ENCODE measurements at regions not wholly inside any gene's neighbourhood (a gene's known extent, or its start where the extent isn't known, plus 50 kb on each side); places are given as distances from the start of the nearest gene placed in this dataset.

GRCh38 chr7:24172856-24173255 lies 111.1 kb upstream of the NPY start:
- no peak for DNase-seq (ENCODE audit: low read depth, low spot score)
- Histone ChIP-seq H3K9me1 (ENCODE audit: control insufficient read depth, extremely low read depth, insufficient read depth, low read length) (no peaks in the 10 kb centered on the region), H4K20me1 (ENCODE audit: control insufficient read depth, extremely low read depth, insufficient read depth, low read length) (no peaks in the 10 kb centered on the region), H3K4me2 (ENCODE audit: control insufficient read depth, extremely low read depth, insufficient read depth, low read depth, low read length) (no peak overlapping the region), H3K9me3 (ENCODE audit: control insufficient read depth, low read depth, low read length) (no peaks in the 10 kb centered on the region), H3K9ac (ENCODE audit: control insufficient read depth, extremely low read depth, insufficient read depth, low read length) (no peak overlapping the region), H3K36me3 (ENCODE audit: control insufficient read depth in 2 of 2, extremely low read depth in 1 of 2, insufficient read depth in 2 of 2, low read length in 2 of 2) (no peaks in the 10 kb centered on the region), H3K4me1 (ENCODE audit: control insufficient read depth, extremely low read depth, insufficient read depth, low read length) (no peaks in the 10 kb centered on the region), H3K27ac (ENCODE audit: control insufficient read depth, insufficient read depth, low read length) (no peak overlapping the region), H2AFZ (ENCODE audit: control insufficient read depth, low read length) (no peak overlapping the region), H3K79me2 (ENCODE audit: control insufficient read depth, insufficient read depth, low read length) (no peaks in the 10 kb centered on the region), H3K4me3 (ENCODE audit: control insufficient read depth in 2 of 3, extremely low read depth in 1 of 3, insufficient read depth in 2 of 3, low read depth in 1 of 3, low read length in 3 of 3) (no peak overlapping the region), H3K27me3 (ENCODE audit: control insufficient read depth, extremely low read depth, insufficient read depth, low read length) (no peaks in the 10 kb centered on the region)
- TF ChIP-seq CTCF (optimal IDR thresholded peaks at IDR 0.05 in 1 of 3, IDR thresholded peaks at IDR 0.05 in 1 of 3, conservative IDR thresholded peaks at IDR 0.05 in 1 of 3; ENCODE audit: extremely low read depth in 1 of 3, insufficient read depth in 2 of 3, low read length in 3 of 3) (no peak), EZH2 (IDR thresholded peaks at IDR 0.05; ENCODE audit: low read length) (no peak)
- dilution Hi-C loops (cut with MboI; ENCODE audit: extremely low pct_ligation_motif_present, low sequenced_read_pairs): no loop called here
- FAIRE-seq: no peak

- dilution Hi-C loops (cut with MboI; ENCODE audit: extremely low pct_ligation_motif_present, low sequenced_read_pairs): no loop called here
- H3K9ac ChIP-seq (ENCODE audit: control insufficient read depth, extremely low read depth, insufficient read depth, low read length): no peak overlapping the region
- no peak overlapping the region for H3K4me2 ChIP-seq (ENCODE audit: control insufficient read depth, extremely low read depth, insufficient read depth, low read depth, low read length)
Measured at GRCh38 chr7:24175603-24176002, 108.4 kb upstream of the NPY start.

More at GRCh38 chr7:24175603-24176002, 108.4 kb upstream of the NPY start:
- no peaks in the 10 kb centered on the region for H3K27me3 ChIP-seq (ENCODE audit: control insufficient read depth, extremely low read depth, insufficient read depth, low read length)
- no peak for FAIRE-seq
- no peak overlapping the region for H3K27ac ChIP-seq (ENCODE audit: control insufficient read depth, insufficient read depth, low read length)
- H3K4me3 ChIP-seq (ENCODE audit: control insufficient read depth in 2 of 3, extremely low read depth in 1 of 3, insufficient read depth in 2 of 3, low read depth in 1 of 3, low read length in 3 of 3): no peak overlapping the region
- TF ChIP-seq EZH2 (IDR thresholded peaks at IDR 0.05; ENCODE audit: low read length) (no peak), CTCF (optimal IDR thresholded peaks at IDR 0.05 in 1 of 3, IDR thresholded peaks at IDR 0.05 in 1 of 3, conservative IDR thresholded peaks at IDR 0.05 in 1 of 3; ENCODE audit: extremely low read depth in 1 of 3, insufficient read depth in 2 of 3, low read length in 3 of 3) (no peak)
- no peaks in the 10 kb centered on the region for H4K20me1 ChIP-seq (ENCODE audit: control insufficient read depth, extremely low read depth, insufficient read depth, low read length)
- no peak for DNase-seq (ENCODE audit: low read depth, low spot score)
- no peaks in the 10 kb centered on the region for H3K36me3 ChIP-seq (ENCODE audit: control insufficient read depth in 2 of 2, extremely low read depth in 1 of 2, insufficient read depth in 2 of 2, low read length in 2 of 2)
- no peaks in the 10 kb centered on the region for H3K4me1 ChIP-seq (ENCODE audit: control insufficient read depth, extremely low read depth, insufficient read depth, low read length)
- H3K79me2 ChIP-seq (ENCODE audit: control insufficient read depth, insufficient read depth, low read length): no peaks in the 10 kb centered on the region
- no peaks in the 10 kb centered on the region for H3K9me3 ChIP-seq (ENCODE audit: control insufficient read depth, low read depth, low read length)
- no peaks in the 10 kb centered on the region for H3K9me1 ChIP-seq (ENCODE audit: control insufficient read depth, extremely low read depth, insufficient read depth, low read length)
- H2AFZ ChIP-seq (ENCODE audit: control insufficient read depth, low read length): no peak overlapping the region
